Astrocyte (in vitro differentiated cells and primary cell): ENCODE measurements at regions not wholly inside any gene's neighbourhood (a gene's known extent, or its start where the extent isn't known, plus 50 kb on each side); places are given as distances from the start of the nearest gene placed in this dataset.

Experiments
- DNase-seq: peaks from one replicate; pipeline ENCODE4 v3.0.0-alpha.2; 2010; ENCODE audit warnings: low read depth
- FAIRE-seq: peaks from 2 replicates; lab custom pipeline; 2011; peaks lifted over from hg19 to GRCh38; lab: Jason Lieb, UNC
- H2AFZ ChIP-seq: 2 replicates; pipeline ENCODE4 v1.6.0; 2012; ENCODE audit warnings: low read depth, low read length, inconsistent platforms
- H3K27ac ChIP-seq: 2 replicates; pipeline ENCODE4 v1.5.1; 2011; ENCODE audit warnings: low read depth, low read length, inconsistent platforms
- H3K27me3 ChIP-seq: 2 replicates; pipeline ENCODE4 v1.6.0; 2011; ENCODE audit warnings: low read length, inconsistent platforms; ENCODE audit not compliant: insufficient read depth
- H3K36me3 ChIP-seq: 2 replicates; pipeline ENCODE4 v1.5.1; 2011; ENCODE audit warnings: low read length, inconsistent platforms; ENCODE audit not compliant: insufficient read depth
- H3K4me1 ChIP-seq: 2 replicates; pipeline ENCODE4 v1.5.1; 2011; ENCODE audit warnings: low read length, inconsistent platforms; ENCODE audit not compliant: insufficient read depth
- H3K4me2 ChIP-seq: 2 replicates; pipeline ENCODE4 v1.6.0; 2012; ENCODE audit warnings: low read length, inconsistent platforms
- H3K4me3 ChIP-seq: 2 replicates; pipeline ENCODE4 v1.5.1; 2011; ENCODE audit warnings: low read depth, mild to moderate bottlenecking, low read length, inconsistent platforms; ENCODE audit not compliant: insufficient read depth
- H3K79me2 ChIP-seq: 2 replicates; pipeline ENCODE4 v1.6.0; 2012; ENCODE audit warnings: mild to moderate bottlenecking, low read length, inconsistent platforms; ENCODE audit not compliant: insufficient read depth
- H3K9ac ChIP-seq: 2 replicates; pipeline ENCODE4 v1.6.0; 2012; ENCODE audit warnings: mild to moderate bottlenecking, low read length, inconsistent platforms
- H3K9me3 ChIP-seq: 2 replicates; pipeline ENCODE4 v1.5.1; 2012; ENCODE audit warnings: low read depth, mild to moderate bottlenecking, low read length, inconsistent platforms; ENCODE audit not compliant: insufficient read depth
- H4K20me1 ChIP-seq: 2 replicates; pipeline ENCODE4 v1.6.0; 2012; ENCODE audit warnings: low read length, inconsistent platforms; ENCODE audit not compliant: insufficient read depth
- H3K27ac Mint-ChIP-seq: one replicate; pipeline ENCODE4 v1.8.0; 2021; ENCODE audit warnings: mild to moderate bottlenecking, mixed read lengths; ENCODE audit not compliant: unreplicated experiment
- H3K27me3 Mint-ChIP-seq: one replicate; pipeline ENCODE4 v1.8.0; 2021; ENCODE audit warnings: low read depth, mixed read lengths; ENCODE audit not compliant: unreplicated experiment
- H3K36me3 Mint-ChIP-seq: one replicate; pipeline ENCODE4 v1.8.0; 2021; ENCODE audit warnings: low read depth, mixed read lengths; ENCODE audit not compliant: unreplicated experiment
- H3K4me1 Mint-ChIP-seq: one replicate; pipeline ENCODE4 v1.8.0; 2021; ENCODE audit warnings: low read depth, mixed read lengths; ENCODE audit not compliant: unreplicated experiment
- H3K4me3 Mint-ChIP-seq: one replicate; pipeline ENCODE4 v1.8.0; 2021; ENCODE audit warnings: mild to moderate bottlenecking, moderate library complexity, mixed read lengths; ENCODE audit not compliant: unreplicated experiment
- H3K9me3 Mint-ChIP-seq: one replicate; pipeline ENCODE4 v1.8.0; 2021; ENCODE audit warnings: mild to moderate bottlenecking, mixed read lengths; ENCODE audit not compliant: unreplicated experiment
- EZH2 ChIP-seq: IDR thresholded peaks from 2 replicates; pipeline ENCODE4 v1.6.1; 2012; ENCODE audit warnings: mild to moderate bottlenecking, low read length, inconsistent platforms; ENCODE audit not compliant: insufficient read depth
- TF ChIP-seq, protein P1 (sequence below): IDR thresholded peaks from 2 replicates; pipeline ENCODE4 v1.5.1; 2011; ENCODE audit warnings: low read depth, mild to moderate bottlenecking, inconsistent platforms, low read length, moderate library complexity; ENCODE audit not compliant: insufficient read depth

DNA sequence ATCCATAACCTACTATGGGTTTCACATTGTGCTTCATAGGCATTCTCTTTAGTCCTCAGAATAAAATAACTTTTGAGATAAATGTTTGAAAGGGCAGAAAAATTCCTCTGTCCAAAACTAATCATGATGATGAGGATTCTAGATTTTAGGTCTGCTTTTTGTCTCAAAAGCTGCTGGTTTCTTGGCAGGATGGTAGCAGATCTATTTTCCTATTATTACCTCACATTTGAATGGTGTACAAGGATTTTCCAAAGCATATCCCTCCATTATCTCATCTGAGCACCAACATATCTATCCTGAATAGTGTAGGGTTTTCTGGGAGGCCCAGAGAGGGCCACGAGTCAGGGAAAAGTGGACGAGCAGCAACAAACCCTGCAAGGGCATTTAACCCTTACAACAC is 201.9 kb downstream of the PLPP3 start:
- no peak overlapping the region for H3K4me3 Mint-ChIP-seq
- Histone ChIP-seq H2AFZ (no peak overlapping the region), H4K20me1 (no peaks in the 10 kb centered on the region), H3K4me1 (peaks cover 18% of the 10 kb centered on the region), H3K4me3 (no peak overlapping the region), H3K27ac (no peak overlapping the region), H3K79me2 (no peaks in the 10 kb centered on the region), H3K36me3 (no peaks in the 10 kb centered on the region), H3K27me3 (no peaks in the 10 kb centered on the region), H3K9ac (no peak overlapping the region), H3K9me3 (no peaks in the 10 kb centered on the region), H3K4me2 (no peak overlapping the region)
- peaks cover 16% of the 10 kb centered on the region for H3K4me1 Mint-ChIP-seq
- TF ChIP-seq, protein P1, sequence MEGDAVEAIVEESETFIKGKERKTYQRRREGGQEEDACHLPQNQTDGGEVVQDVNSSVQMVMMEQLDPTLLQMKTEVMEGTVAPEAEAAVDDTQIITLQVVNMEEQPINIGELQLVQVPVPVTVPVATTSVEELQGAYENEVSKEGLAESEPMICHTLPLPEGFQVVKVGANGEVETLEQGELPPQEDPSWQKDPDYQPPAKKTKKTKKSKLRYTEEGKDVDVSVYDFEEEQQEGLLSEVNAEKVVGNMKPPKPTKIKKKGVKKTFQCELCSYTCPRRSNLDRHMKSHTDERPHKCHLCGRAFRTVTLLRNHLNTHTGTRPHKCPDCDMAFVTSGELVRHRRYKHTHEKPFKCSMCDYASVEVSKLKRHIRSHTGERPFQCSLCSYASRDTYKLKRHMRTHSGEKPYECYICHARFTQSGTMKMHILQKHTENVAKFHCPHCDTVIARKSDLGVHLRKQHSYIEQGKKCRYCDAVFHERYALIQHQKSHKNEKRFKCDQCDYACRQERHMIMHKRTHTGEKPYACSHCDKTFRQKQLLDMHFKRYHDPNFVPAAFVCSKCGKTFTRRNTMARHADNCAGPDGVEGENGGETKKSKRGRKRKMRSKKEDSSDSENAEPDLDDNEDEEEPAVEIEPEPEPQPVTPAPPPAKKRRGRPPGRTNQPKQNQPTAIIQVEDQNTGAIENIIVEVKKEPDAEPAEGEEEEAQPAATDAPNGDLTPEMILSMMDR = no peak
- no peak for TF ChIP-seq EZH2
- FAIRE-seq (no peak), DNase-seq (no peak)
- peaks cover 8% of the 10 kb centered on the region for H3K27me3 Mint-ChIP-seq
- no peak overlapping the region for H3K27ac Mint-ChIP-seq
- no peaks in the 10 kb centered on the region for H3K36me3 Mint-ChIP-seq
- no peaks in the 10 kb centered on the region for H3K9me3 Mint-ChIP-seq

DNA sequence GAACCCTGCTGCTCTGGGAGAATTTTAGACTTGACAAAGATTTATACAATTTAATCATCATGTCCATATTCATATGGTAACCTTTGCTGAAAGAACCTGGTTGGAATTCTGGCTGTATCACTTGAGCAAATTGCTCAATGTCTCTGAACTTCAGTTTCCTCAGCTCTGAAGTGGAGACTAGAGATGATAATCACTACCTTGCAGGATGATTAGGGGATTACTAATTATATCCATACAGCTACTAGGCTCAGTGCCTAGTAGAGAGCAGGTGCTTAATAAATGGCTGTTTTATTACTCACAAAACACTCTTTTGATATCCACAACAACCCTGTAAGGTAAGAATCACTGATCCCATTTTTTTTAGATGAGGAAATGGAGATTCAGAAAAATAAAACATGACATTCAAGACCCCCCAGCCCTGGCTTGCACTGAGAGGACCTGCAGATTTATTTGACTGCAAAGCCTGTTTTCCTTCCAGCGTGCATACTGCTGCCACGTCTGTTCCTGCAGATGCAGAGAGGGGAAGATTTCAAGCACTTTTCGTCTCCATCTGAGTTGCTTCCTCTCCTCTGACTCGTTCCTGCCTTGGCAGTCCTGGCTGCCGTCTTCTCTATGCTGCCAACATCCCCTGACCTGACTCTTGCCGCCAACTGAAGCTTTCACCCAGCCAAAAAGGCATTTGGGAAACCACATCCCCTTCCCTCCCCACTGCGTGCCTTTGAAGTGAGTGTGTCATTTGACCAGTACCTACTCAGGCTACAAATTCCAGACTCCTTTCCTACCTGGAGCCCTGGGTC is 203.0 kb downstream of the PLPP3 start:
- peaks cover 8% of the 10 kb centered on the region for H3K27me3 Mint-ChIP-seq
- no peaks in the 10 kb centered on the region for H3K79me2 ChIP-seq
- FAIRE-seq (no peak), DNase-seq (peak; percentile 77)
- H3K9ac ChIP-seq = no peak overlapping the region
- H3K36me3 ChIP-seq = no peaks in the 10 kb centered on the region
- H3K27ac ChIP-seq = no peak overlapping the region
- H3K4me3 ChIP-seq = no peak overlapping the region
- H3K27me3 ChIP-seq = no peaks in the 10 kb centered on the region
- no peaks in the 10 kb centered on the region for H3K36me3 Mint-ChIP-seq
- no peak overlapping the region for H3K4me3 Mint-ChIP-seq
- TF ChIP-seq EZH2 = no peak
- TF ChIP-seq, protein P1 = no peak
- no peaks in the 10 kb centered on the region for H3K9me3 Mint-ChIP-seq
- peak overlapping the region; percentile 37 for H3K4me2 ChIP-seq
- H3K4me1 Mint-ChIP-seq = peaks cover 16% of the 10 kb centered on the region
- H3K27ac Mint-ChIP-seq = no peak overlapping the region
- no peak overlapping the region for H2AFZ ChIP-seq
- H3K9me3 ChIP-seq = no peaks in the 10 kb centered on the region
- H3K4me1 ChIP-seq = peaks cover 18% of the 10 kb centered on the region
- no peaks in the 10 kb centered on the region for H4K20me1 ChIP-seq

DNA sequence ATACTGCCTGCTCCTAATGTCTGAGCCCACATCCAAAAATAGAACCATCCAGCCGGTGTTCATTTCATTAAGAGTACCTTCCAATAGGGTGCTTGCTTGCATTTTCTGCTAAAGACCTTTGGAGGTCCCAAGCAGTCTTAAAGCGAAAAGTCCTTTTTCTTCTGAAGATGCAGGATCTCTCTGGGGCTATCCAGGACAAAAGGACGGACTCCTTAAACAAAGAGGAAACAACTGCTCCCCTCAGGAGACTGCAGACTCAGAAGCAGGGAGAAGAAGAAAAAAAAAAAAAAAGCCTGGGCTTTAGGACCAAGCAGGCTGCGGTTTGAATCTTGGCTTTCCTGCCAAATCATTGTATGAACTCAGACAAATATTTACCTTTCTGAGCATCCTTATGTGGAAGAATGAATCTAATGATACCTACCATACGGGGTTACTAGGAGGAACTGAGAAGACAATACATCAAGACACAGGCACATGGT is 204.0 kb downstream of the PLPP3 start:
- H3K9ac ChIP-seq = no peak overlapping the region
- no peak overlapping the region for H3K27ac ChIP-seq
- H3K4me1 Mint-ChIP-seq = peaks cover 16% of the 10 kb centered on the region
- no peaks in the 10 kb centered on the region for H3K9me3 Mint-ChIP-seq
- DNase-seq = peak; percentile 51
- no peaks in the 10 kb centered on the region for H3K27me3 ChIP-seq
- no peak overlapping the region for H2AFZ ChIP-seq
- no peaks in the 10 kb centered on the region for H3K79me2 ChIP-seq
- H3K36me3 Mint-ChIP-seq = no peaks in the 10 kb centered on the region
- H3K36me3 ChIP-seq = no peaks in the 10 kb centered on the region
- no peaks in the 10 kb centered on the region for H4K20me1 ChIP-seq
- TF ChIP-seq EZH2 = no peak
- TF ChIP-seq, protein P1 = no peak
- H3K27me3 Mint-ChIP-seq = peaks cover 11% of the 10 kb centered on the region
- H3K4me3 ChIP-seq = no peak overlapping the region
- H3K27ac Mint-ChIP-seq = no peak overlapping the region
- H3K9me3 ChIP-seq = no peaks in the 10 kb centered on the region
- peaks cover 18% of the 10 kb centered on the region for H3K4me1 ChIP-seq
- H3K4me2 ChIP-seq = peak overlapping the region; percentile 34
- no peak for FAIRE-seq
- no peak overlapping the region for H3K4me3 Mint-ChIP-seq
